Medulla oblongata (tissue), 1 donor: ENCODE measurements at regions not wholly inside any gene's neighbourhood (a gene's known extent, or its start where the extent isn't known, plus 50 kb on each side); places are given as distances from the start of the nearest gene placed in this dataset.

Experiments
- DNase-seq: peaks from one replicate; pipeline ENCODE4 v3.0.0-alpha.2; 2015; ENCODE audit errors: extremely low spot score

GRCh38 chr22:27115816-27116256 lies 458.4 kb downstream of the MIAT start:
- no peak for DNase-seq

GRCh38 chr22:27116312-27117086 lies 459.1 kb downstream of the MIAT start:
- DNase-seq: no peak

GRCh38 chr22:27120036-27120435 lies 462.6 kb downstream of the MIAT start:
- DNase-seq: no peak

GRCh38 chr22:27122574-27122973 lies 465.2 kb downstream of the MIAT start:
- no peak for DNase-seq

GRCh38 chr22:27123880-27124279 lies 466.5 kb downstream of the MIAT start:
- DNase-seq: no peak

- DNase-seq: peak; percentile 29
Measured at GRCh38 chr22:27124351-27124966, 467.1 kb downstream of the MIAT start.

GRCh38 chr22:27125539-27125938 lies 468.2 kb downstream of the MIAT start:
- no peak for DNase-seq

GRCh38 chr22:27127911-27128310 lies 470.5 kb downstream of the MIAT start:
- DNase-seq: no peak

GRCh38 chr22:27128461-27129085 lies 471.2 kb downstream of the MIAT start:
- DNase-seq: peak; percentile 54

GRCh38 chr22:27129266-27129665 lies 471.9 kb downstream of the MIAT start:
- no peak for DNase-seq

GRCh38 chr22:27130906-27131305 lies 473.5 kb downstream of the MIAT start:
- DNase-seq: no peak

GRCh38 chr22:27131346-27131745 lies 474.0 kb downstream of the MIAT start:
- no peak for DNase-seq

GRCh38 chr22:27132400-27132799 lies 475.0 kb downstream of the MIAT start:
- DNase-seq: no peak

GRCh38 chr22:27133019-27133431 lies 475.6 kb downstream of the MIAT start:
- no peak for DNase-seq

- no peak for DNase-seq
Measured at GRCh38 chr22:27133681-27134314, 476.4 kb downstream of the MIAT start.

- DNase-seq: no peak
Measured at GRCh38 chr22:27134315-27134701, 476.9 kb downstream of the MIAT start.

GRCh38 chr22:27135031-27135981 lies 477.9 kb downstream of the MIAT start:
- no peak for DNase-seq

- DNase-seq: no peak
Measured at GRCh38 chr22:27136596-27136995, 479.2 kb downstream of the MIAT start.

- no peak for DNase-seq
Measured at GRCh38 chr22:27137871-27138337, 480.5 kb downstream of the MIAT start.

GRCh38 chr22:27138471-27138870 lies 481.1 kb downstream of the MIAT start:
- no peak for DNase-seq

GRCh38 chr22:27139935-27140511 lies 482.6 kb downstream of the MIAT start:
- DNase-seq: peak; percentile 9
